Fibroblast of skin of right biceps (primary cell): ENCODE measurements at regions not wholly inside any gene's neighbourhood (a gene's known extent, or its start where the extent isn't known, plus 50 kb on each side); places are given as distances from the start of the nearest gene placed in this dataset.
"Not testable (repeated sequence)": the region's sequence is repeated elsewhere in the genome, so short reads cannot be mapped to it uniquely, and the experiment has no call there.

Experiments used
- DNase-seq: peaks from one replicate; pipeline ENCODE4 v3.0.0-alpha.2; 2013

GRCh38 chr20:48530957-48531356 is 296.8 kb downstream of the PREX1 start:
- no peak for DNase-seq

DNA sequence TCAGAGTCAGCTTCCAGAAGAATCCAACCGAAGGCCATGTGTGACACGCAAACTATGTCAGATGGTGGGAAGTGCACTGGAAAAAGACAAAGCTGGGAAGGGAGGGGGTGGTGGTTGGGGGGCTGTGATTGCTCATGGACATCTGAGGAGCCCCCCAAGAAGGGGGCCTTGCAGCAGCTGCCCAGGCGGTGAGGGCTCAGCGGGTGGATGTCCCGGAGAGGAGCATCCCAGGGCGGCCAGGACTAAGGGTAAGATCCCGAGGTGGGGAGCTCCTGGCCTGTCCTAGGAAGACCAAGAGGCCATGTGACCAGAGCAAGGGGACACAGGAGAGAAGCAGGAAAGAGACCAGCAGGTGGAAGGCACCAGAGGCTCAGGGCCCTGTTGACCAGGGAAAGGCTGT is 299.5 kb downstream of the PREX1 start:
- DNase-seq: no peak

DNA sequence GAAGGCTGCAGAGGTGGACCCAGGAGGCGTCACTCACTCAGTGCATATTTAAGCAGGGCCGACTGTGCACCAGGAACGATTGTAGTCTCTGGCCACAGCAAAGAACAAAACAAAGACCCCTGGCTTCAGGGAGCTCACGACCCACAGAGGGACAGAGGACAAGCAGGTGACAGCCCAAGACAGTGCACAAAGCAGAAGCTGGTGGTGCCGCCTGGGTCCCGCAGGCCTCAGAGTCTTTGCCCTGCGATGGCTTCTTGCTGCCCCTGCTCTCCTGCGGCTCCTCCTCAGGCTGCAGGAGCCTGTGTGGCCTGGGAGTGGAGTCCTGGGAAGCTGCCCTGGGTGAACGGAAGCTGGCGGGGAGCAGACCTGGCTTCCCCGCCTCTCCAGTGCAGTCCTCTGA is 300.0 kb downstream of the PREX1 start:
- DNase-seq: no peak

DNA sequence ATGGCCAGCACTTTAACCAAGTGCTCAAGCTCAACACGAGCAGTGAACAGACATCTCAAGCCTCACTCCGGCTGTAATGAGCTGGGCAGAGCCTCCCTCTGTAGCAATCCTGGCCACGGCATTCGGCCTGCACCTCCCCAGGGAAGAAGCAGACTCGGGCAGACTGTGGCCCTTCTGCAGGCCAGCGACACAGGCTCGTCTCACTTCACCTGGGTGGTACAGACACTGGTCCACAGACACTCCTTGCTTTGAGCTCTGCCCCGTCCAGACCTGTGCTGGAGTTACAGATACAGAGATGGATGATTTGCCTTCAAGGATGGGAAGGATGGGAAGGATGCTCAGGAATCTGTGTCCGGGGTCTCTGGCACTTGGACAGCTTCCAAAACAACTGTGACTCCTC is 300.9 kb downstream of the PREX1 start:
- DNase-seq: no peak

- DNase-seq: no peak
Measured at GRCh38 chr20:48525400-48525799, 302.4 kb downstream of the PREX1 start.

DNA sequence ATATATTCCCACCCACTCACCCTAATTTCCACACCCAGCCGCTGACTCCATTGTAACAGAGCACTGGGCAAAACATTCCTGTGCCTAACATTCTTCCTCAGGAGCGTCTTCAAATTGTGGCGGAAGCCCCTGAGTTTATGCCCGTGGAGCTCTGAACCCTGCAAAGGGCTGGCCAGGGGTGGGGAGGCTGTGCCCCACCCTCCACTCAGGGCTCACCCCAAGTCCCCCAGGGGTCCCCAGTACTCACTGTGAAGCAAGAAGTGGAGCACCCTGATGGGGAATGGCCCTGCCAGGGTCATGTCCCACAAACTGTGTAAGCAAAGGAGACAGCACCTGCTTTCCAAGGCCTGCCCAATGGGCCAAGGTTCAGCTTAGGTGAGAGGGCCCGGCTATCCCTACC is 303.2 kb downstream of the PREX1 start:
- no peak for DNase-seq

DNA sequence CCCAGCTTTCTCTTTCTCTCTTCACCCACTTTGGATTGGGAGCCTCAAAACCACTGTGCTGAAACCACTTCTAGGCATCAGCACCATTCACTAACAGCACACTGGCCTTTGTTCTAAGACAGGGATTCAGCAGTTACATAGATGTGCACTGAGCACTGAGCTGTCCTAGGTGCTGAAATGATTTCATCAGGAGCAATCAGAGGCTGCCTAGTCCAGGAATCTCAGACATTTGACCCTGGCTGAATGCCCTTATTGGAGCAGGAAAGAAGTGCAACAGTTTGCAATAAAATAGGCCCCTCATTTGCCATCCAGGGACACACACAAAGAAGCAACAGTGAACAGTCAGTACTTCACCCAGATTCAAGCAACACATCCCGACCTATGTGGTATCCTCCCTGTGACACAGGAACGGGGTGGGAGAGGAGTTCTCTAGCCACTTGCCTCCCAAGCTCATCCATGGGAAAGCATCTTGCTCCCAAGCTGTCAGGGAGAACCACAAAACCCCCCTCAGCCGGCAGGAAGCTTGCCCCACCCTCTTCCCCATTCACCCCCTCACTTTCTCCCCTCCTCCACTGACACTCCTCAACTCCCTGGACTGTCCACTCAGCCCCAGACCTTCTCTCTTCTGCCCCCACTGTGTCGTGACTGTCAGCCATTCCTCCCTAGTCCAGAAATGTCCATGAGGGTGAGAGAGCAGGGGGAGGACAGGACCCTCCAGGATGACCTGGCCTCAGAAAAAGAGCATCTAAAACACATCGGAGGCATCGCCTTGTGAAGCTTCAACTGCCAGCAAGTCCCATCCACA is 304.4 kb downstream of the PREX1 start:
- DNase-seq: peak; percentile 73

- no peak for DNase-seq
Measured at GRCh38 chr20:48521121-48521520, 306.7 kb downstream of the PREX1 start.

- DNase-seq: not testable (repeated sequence)
Measured at GRCh38 chr20:48516196-48516595, 311.6 kb downstream of the PREX1 start.

DNA sequence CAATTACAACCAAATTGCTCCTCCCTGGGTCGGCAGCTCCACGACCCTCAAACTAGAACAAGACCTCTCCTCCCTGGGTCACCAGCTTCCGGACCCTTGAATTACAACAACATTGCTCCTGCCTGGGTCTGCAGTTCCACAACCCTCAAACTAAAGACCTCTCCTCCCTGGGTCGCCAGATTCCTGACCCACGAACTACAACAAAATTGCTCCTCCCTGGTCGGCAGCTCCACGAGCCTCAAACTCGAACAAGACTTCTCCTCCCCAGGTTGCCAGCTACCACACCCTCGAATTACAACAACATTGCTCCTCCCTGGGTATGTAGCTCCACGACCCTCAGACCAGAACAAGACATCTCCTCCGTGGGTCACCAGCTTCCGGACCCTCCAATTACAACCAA is 313.2 kb downstream of the PREX1 start:
- not testable (repeated sequence) for DNase-seq

DNA sequence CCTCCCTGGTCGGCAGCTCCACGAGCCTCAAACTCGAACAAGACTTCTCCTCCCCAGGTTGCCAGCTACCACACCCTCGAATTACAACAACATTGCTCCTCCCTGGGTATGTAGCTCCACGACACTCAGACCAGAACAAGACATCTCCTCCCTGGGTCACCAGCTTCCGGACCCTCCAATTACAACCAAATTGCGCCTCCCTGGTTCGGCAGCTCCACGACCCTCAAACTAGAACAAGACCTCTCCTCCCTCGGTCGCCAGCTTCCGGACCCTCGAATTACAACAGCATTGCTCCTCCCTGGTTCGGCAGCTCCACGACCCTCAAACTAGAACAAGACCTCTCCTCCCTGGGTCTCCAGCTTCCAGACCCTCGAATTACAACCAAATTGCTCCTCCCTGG is 315.3 kb downstream of the PREX1 start:
- not testable (repeated sequence) for DNase-seq

GRCh38 chr20:48505066-48505465 is 322.7 kb downstream of the PREX1 start:
- not testable (repeated sequence) for DNase-seq

GRCh38 chr20:48503166-48503815 is 324.5 kb downstream of the PREX1 start:
- DNase-seq: no peak

DNA sequence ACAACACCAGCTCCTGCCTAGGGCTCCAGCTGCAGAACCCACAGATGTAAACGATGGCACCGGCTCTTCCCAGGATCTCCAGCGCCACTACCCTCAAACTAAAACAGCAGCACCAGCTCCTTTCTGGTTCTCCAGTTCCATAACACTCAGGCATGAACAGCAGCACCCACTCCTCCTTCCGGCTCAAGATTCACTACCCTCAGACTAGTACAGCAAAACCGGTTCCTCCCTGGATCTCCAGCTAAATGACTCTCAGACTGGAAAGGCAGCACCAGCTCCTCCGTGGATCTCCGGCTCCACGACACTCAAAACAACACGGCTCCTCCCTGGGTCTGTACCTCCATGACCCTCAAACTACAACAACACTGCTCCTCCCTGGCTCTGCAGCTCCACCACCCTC is 325.0 kb downstream of the PREX1 start:
- no peak for DNase-seq

DNA sequence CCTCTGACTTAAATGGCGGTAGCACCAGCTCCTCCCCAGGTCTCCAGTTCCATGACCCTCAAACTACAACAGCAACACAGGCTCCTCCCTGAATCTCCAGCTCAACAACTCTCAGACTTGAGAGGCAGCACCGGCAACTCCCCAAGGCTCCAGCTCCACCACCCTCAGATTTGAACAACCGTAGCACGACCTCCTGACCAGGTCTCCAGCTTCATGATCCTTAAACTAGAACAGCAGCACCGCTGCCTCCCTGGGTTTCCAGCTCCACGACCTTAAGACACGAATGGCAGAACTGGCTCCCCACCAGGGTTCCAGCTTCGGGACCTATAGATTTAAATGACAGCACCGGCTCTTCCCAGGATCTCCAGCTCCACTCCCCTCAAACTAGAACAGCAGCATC is 325.8 kb downstream of the PREX1 start:
- no peak for DNase-seq

GRCh38 chr20:48500900-48501299 is 326.9 kb downstream of the PREX1 start:
- not testable (repeated sequence) for DNase-seq

GRCh38 chr20:48498939-48499338 is 328.9 kb downstream of the PREX1 start:
- DNase-seq: not testable (repeated sequence)

DNA sequence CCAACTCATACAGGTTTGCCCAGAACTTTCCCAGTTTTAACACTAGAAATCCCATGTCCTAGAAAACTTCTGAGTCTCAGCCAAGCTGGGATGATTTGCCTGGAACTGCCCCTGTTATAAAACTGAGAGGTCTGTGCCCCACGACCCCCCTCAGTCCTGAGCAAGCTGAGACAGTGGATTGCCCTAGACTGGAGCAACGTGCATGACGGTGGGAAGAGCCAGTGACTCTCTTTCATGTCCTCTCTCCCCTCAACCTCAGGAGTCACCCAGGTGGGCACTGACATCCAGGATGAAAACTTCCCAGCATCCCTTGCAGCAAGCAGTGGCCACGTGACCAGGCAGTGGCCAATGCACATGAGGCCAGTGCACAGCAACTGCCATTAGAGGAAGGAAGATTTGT is 329.7 kb downstream of the PREX1 start:
- DNase-seq: not testable (repeated sequence)

DNA sequence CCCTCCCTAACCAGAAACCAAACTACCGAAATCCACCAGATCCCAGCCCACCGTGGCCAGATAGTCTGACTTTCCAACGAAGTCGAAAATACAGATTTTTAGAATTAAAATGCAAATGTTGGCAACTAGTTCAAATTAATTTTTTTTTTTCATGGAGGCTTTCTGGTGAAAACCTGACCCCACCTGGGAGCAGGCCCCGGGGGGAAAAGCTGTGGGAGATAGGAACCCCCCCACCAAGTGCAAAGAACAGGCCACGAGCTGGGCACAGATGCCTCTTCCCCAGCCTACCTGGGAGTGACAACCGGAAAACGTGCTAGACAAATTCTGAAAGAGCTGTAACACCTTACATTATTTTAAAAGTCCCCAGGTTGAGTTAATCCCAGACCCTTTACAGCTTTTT is 333.8 kb downstream of the PREX1 start:
- DNase-seq: no peak

DNA sequence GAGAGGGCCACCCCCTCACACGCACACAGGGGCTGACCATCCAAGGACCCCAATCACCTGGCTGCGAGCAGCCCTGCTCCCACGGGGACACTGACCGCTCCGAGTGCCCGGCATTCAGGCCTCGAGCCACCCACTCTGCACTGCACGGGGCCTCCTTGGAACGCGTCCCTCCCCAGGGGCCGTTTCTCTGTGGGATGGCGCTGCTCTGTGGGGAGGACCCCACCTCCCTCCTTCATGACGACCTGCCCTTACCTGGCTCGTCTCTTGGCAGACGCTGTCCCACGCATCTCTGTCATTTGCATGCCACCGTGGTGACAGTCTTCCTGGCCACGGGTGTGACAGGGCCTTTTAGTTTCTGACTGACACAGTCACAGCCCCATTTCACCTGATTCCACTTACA is 334.5 kb downstream of the PREX1 start:
- DNase-seq: not testable (repeated sequence)

- no peak for DNase-seq
Measured at GRCh38 chr20:48492715-48493070, 335.1 kb downstream of the PREX1 start.

DNA sequence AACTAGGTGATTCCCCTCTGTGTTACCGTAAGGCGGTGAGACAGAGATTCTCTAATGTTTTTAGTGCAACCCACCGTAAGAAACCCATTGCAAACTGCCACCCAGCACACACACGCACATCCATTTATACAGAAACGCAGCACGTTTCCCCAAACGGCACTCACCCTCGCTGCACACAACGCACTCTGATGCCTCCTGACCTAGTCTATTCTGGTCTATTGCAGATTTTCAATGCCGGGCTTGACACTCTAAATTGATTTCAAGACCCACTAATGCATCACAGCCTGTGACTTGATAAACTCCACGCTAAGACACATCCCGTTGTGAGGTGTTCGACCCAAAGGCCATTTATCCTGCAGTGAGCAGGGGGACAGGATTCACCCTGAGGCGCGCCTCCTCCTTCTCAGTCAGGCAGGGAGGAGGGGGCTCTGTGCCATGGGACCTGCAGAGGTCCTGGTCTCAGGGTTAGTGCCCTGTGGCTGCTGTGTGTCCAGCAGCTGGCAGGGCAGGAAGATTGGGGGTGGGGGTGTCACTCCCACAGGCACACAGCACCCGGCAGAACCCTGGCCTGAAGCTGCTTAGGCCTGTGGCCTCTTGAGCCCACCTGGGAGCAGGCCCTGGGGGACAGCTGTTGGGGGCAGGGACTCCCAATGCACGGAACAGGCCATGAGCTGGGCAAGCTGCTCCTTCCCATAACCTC is 335.6 kb downstream of the PREX1 start:
- DNase-seq: no peak

DNA sequence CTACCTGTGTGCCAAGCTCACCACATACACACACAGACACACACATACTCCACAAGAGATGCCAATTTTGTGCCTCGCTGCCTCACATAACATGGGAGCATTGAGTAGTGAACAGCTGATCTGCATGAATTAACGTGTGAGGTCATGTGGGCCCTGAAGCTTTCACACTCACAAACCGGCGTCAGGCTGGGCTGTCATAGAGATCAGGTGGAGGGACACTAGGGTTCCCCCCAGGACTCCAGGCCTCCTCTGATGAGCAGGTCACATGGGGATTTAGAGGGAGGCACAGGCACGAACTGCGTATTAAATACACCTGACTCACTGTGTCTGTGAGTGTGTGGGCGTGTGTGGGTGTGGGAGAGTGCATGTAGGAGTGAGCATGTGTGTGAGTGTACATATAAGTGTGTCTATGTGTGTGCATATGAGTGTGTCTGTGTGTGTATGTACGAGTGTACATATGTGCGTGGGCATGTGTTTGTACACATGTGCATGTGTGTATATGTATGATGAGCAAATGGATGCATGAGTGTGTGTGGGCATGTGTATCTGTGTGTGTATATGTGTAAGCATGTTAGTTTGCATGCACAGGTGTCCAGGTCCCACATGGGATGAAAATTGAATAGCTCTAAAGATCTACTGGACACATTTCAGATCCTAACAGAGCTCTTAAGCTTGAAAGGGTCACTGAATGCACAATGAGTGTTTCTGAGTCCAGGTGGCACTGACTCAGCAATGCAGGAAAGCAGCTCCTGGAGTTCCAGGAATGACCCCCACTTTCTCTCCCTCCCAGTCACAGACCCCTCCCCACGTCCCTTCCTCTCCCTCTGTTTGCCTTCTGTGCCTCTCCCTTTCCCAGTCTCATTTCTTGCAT is 336.6 kb downstream of the PREX1 start:
- DNase-seq: no peak
